Sigmoid colon (tissue), 4 donors: ENCODE measurements at regions not wholly inside any gene's neighbourhood (a gene's known extent, or its start where the extent isn't known, plus 50 kb on each side); places are given as distances from the start of the nearest gene placed in this dataset.

Experiments used
- CTCF ChIP-seq, 4 experiments: fragments of 450-650 bp in 3 of 4; fragments of 200-600 bp in 1 of 4; IDR thresholded peaks; one replicate each; pipeline ENCODE4 v1.5.1; 2016 to 2019; ENCODE audit warnings: antibody characterized with exemption in 4 of 4, mild to moderate bottlenecking in 3 of 4, moderate library complexity in 2 of 4
- POLR2AphosphoS5 ChIP-seq, 4 donors: sonication (generic); formaldehyde crosslinking; IDR thresholded peaks; one replicate each; pipeline ENCODE4 v1.6.1; 2017; ENCODE audit warnings: antibody characterized with exemption in 4 of 4

- TF ChIP-seq CTCF (IDR thresholded peaks at IDR 0.05) (no peak), POLR2AphosphoS5 (IDR thresholded peaks at IDR 0.05) (no peak)
Measured at GRCh38 chr21:17727361-17727760, 91.8 kb downstream of the C21orf91 start.
